ENCODE measurements at regions not wholly inside any gene's neighbourhood (a gene's known extent, or its start where the extent isn't known, plus 50 kb on each side); places are given as distances from the start of the nearest gene placed in this dataset.
"Not testable (repeated sequence)": the region's sequence is repeated elsewhere in the genome, so short reads cannot be mapped to it uniquely, and the experiment has no call there.

DNA sequence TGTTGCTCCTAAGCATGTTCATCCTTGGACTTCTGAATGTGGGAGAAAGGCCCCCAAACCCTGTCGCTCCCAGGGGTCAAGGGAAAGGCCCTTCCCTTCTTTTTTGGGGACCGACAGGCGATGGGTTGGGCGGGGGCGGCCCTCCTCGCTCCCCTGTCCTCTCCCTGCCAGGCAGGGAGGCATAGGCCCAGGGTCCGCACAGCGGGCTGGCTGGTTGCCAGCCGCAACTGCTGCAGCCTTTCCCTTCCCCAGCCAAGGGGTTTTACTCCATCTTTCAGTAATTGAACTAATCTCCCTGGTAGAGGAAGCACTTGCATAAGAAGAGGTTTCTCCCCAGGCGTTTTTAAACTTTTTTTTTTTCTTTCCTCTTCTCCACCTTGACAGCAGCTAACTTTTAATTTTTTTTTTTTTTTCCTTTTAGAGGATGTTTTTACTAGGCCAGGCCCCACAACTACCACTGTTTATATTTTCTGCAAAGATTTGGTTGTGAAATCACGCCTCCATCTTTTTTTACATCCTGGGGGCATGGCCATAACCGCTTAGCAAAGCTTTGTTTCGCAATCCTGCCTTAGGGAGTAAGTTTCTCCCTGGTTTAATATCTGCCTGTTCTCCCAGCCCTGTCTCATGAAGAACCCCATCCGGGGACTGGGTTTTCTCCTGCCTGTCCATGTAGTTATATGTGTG is 216.9 kb upstream of the ZNF608 start:
- Mint-ChIP-seq H3K36me3 (ENCODE audit: low read depth) (no peaks in the 10 kb centered on the region), H3K27ac (no peak overlapping the region), H3K9me3 (no peaks in the 10 kb centered on the region), H3K4me1 (ENCODE audit: low read depth) (no peaks in the 10 kb centered on the region), H3K27me3 (no peaks in the 10 kb centered on the region), H3K4me3 (no peak overlapping the region)
- no peaks in the 10 kb centered on the region for H3K27me3 ChIP-seq (ENCODE audit: control insufficient read depth in 1 of 2, insufficient read depth in 2 of 2, low read length in 2 of 2)
- H3K9me3 ChIP-seq (ENCODE audit: control insufficient read depth in 1 of 2, insufficient read depth in 1 of 2, low read length in 2 of 2) = peaks cover 0 to 13% of the 10 kb centered on the region in 2 experiments
- H3K4me1 ChIP-seq (ENCODE audit: insufficient read depth, low read length) = no peaks in the 10 kb centered on the region
- intact Hi-C loops (cut with DNase I, micrococcal nuclease) = no loop called here
- CTCF ChIA-PET = no interaction called here
- no peak for ATAC-seq (ENCODE audit: poor library complexity)
- POLR2A ChIA-PET = no interaction called here
- TF ChIP-seq, protein P1, sequence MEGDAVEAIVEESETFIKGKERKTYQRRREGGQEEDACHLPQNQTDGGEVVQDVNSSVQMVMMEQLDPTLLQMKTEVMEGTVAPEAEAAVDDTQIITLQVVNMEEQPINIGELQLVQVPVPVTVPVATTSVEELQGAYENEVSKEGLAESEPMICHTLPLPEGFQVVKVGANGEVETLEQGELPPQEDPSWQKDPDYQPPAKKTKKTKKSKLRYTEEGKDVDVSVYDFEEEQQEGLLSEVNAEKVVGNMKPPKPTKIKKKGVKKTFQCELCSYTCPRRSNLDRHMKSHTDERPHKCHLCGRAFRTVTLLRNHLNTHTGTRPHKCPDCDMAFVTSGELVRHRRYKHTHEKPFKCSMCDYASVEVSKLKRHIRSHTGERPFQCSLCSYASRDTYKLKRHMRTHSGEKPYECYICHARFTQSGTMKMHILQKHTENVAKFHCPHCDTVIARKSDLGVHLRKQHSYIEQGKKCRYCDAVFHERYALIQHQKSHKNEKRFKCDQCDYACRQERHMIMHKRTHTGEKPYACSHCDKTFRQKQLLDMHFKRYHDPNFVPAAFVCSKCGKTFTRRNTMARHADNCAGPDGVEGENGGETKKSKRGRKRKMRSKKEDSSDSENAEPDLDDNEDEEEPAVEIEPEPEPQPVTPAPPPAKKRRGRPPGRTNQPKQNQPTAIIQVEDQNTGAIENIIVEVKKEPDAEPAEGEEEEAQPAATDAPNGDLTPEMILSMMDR (IDR thresholded peaks at IDR 0.05) = no peak
- H3K27ac ChIP-seq (ENCODE audit: low read depth in 1 of 2, low read length in 2 of 2) = no peak overlapping the region
- no peak for DNase-seq
- no peak overlapping the region for H3K4me3 ChIP-seq (ENCODE audit: low read length)
- H3K36me3 ChIP-seq (ENCODE audit: insufficient read depth, low read length) = no peaks in the 10 kb centered on the region

DNA sequence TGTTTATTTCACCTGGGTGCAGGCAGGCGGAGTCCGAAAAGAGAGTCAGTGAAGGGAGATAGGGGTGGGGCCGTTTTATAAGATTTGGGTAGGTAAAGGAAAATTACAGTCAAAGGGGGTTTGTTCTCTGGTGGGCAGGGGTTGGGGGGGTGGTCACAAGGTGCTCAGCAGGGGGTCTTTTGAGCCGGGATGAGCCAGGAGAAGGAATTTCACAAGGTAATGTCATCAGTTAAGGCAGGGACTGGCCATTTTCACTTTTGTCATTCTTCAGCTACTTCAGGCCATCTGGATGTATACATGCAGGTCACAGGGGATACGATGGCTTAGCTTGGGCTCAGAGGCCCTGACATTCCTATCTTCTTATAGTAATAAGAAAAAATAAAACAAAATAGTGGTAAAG is 220.3 kb upstream of the ZNF608 start:
- intact Hi-C loops (cut with DNase I, micrococcal nuclease); H3K27ac Mint-ChIP-seq; H3K4me3 ChIP-seq (ENCODE audit: low read length); H3K27me3 ChIP-seq (ENCODE audit: control insufficient read depth in 1 of 2, insufficient read depth in 2 of 2, low read length in 2 of 2); DNase-seq; H3K36me3 ChIP-seq (ENCODE audit: insufficient read depth, low read length); CTCF ChIA-PET; POLR2A ChIA-PET; H3K9me3 ChIP-seq (ENCODE audit: control insufficient read depth in 1 of 2, insufficient read depth in 1 of 2, low read length in 2 of 2); H3K4me3 Mint-ChIP-seq; H3K9me3 Mint-ChIP-seq; H3K4me1 ChIP-seq (ENCODE audit: insufficient read depth, low read length); ATAC-seq (ENCODE audit: poor library complexity); H3K36me3 Mint-ChIP-seq (ENCODE audit: low read depth); H3K4me1 Mint-ChIP-seq (ENCODE audit: low read depth); H3K27ac ChIP-seq (ENCODE audit: low read depth in 1 of 2, low read length in 2 of 2); H3K27me3 Mint-ChIP-seq: not testable (repeated sequence)

DNA sequence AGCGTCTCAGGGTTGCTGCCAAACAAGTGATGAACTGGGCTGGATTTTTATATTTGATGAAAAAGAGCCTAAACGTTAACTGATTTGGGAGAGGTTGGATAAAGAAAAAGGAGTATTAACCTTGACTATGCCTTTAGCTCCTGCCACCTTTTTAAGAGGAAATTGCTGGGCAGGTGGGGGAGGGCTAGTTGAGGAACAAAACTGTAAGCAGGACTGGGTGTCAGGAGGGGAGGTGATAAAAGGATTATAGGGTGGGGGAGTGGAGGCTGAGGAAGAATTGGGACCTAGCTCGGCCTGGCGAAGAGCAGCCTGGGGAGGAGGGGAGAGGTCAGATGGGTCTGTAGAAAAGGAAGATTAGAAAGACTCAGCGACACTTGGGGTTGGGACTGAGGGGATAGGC is 223.9 kb upstream of the ZNF608 start:
- H3K36me3 Mint-ChIP-seq (ENCODE audit: low read depth); H3K9me3 ChIP-seq (ENCODE audit: control insufficient read depth in 1 of 2, insufficient read depth in 1 of 2, low read length in 2 of 2); intact Hi-C loops (cut with DNase I, micrococcal nuclease); H3K27me3 Mint-ChIP-seq; H3K9me3 Mint-ChIP-seq; H3K27me3 ChIP-seq (ENCODE audit: control insufficient read depth in 1 of 2, insufficient read depth in 2 of 2, low read length in 2 of 2); CTCF ChIA-PET; H3K4me1 ChIP-seq (ENCODE audit: insufficient read depth, low read length); H3K4me3 Mint-ChIP-seq; H3K4me3 ChIP-seq (ENCODE audit: low read length); ATAC-seq (ENCODE audit: poor library complexity); POLR2A ChIA-PET; H3K27ac ChIP-seq (ENCODE audit: low read depth in 1 of 2, low read length in 2 of 2); H3K4me1 Mint-ChIP-seq (ENCODE audit: low read depth); DNase-seq; H3K36me3 ChIP-seq (ENCODE audit: insufficient read depth, low read length); H3K27ac Mint-ChIP-seq: not testable (repeated sequence)

DNA sequence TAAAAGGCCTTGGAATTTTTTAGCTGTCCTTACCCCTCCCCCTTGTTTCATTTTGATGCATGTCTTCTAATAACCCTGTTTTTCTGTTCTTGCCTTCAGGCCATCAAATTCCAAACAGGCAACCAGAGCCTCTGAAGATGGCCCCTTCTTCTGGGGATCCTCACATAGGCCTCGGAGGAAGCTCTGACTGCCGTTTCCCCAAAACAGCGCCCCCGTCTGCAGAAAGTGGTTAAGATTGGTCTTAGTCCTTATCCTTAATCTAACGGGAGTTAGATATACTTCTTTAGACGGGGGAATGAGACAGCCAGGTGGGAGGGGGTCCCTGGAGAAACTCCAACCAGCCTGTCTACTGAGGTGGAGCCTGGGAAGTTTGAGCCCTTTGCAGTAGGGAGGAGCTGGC is 226.3 kb upstream of the ZNF608 start:
- H3K9me3 ChIP-seq (ENCODE audit: control insufficient read depth in 1 of 2, insufficient read depth in 1 of 2, low read length in 2 of 2) = peaks cover 0 to 14% of the 10 kb centered on the region in 2 experiments
- no peak for ATAC-seq (ENCODE audit: poor library complexity)
- H3K27me3 ChIP-seq (ENCODE audit: control insufficient read depth in 1 of 2, insufficient read depth in 2 of 2, low read length in 2 of 2) = no peaks in the 10 kb centered on the region
- no peak overlapping the region for H3K27ac ChIP-seq (ENCODE audit: low read depth in 1 of 2, low read length in 2 of 2)
- intact Hi-C loops (cut with DNase I, micrococcal nuclease) = no loop called here
- ChIA-PET POLR2A (no interaction called here), CTCF (no interaction called here)
- Mint-ChIP-seq H3K4me3 (no peak overlapping the region), H3K27ac (no peak overlapping the region), H3K27me3 (no peaks in the 10 kb centered on the region), H3K9me3 (peaks cover 7% of the 10 kb centered on the region), H3K4me1 (ENCODE audit: low read depth) (no peaks in the 10 kb centered on the region), H3K36me3 (ENCODE audit: low read depth) (no peaks in the 10 kb centered on the region)
- no peak for DNase-seq
- no peaks in the 10 kb centered on the region for H3K4me1 ChIP-seq (ENCODE audit: insufficient read depth, low read length)
- H3K4me3 ChIP-seq (ENCODE audit: low read length) = no peak overlapping the region
- TF ChIP-seq, protein P1 (IDR thresholded peaks at IDR 0.05) = no peak
- H3K36me3 ChIP-seq (ENCODE audit: insufficient read depth, low read length) = no peaks in the 10 kb centered on the region

Measured in CD4-positive, alpha-beta T cell (primary cell).